Endometrium (tissue), 2 donors: ENCODE measurements at regions not wholly inside any gene's neighbourhood (a gene's known extent, or its start where the extent isn't known, plus 50 kb on each side); places are given as distances from the start of the nearest gene placed in this dataset.
"Not testable (repeated sequence)": the region's sequence is repeated elsewhere in the genome, so short reads cannot be mapped to it uniquely, and the experiment has no call there.

Source experiments
- FAIRE-seq: peaks from 2 replicates; lab custom pipeline; 2012; peaks lifted over from hg19 to GRCh38; lab: Jason Lieb, UNC
- donor health status: control.
- donor health status: control.

GRCh38 chr5:84790406-84790805 is 405.7 kb upstream of the EDIL3 start:
- no peak for FAIRE-seq

GRCh38 chr5:84783003-84783402 is 398.3 kb upstream of the EDIL3 start:
- no peak for FAIRE-seq

- FAIRE-seq, result no peak
These were observed 394.5 kb upstream of the EDIL3 start for GRCh38 chr5:84779186-84779585.

- no peak for FAIRE-seq
These were observed 379.5 kb upstream of the EDIL3 start for GRCh38 chr5:84764227-84764626.

GRCh38 chr5:84758008-84758407 is 373.3 kb upstream of the EDIL3 start:
- FAIRE-seq, result no peak

GRCh38 chr5:84752780-84753179 is 368.1 kb upstream of the EDIL3 start:
- no peak for FAIRE-seq

GRCh38 chr5:84748313-84748712 is 363.6 kb upstream of the EDIL3 start:
- no peak for FAIRE-seq

GRCh38 chr5:84746280-84746679 is 361.6 kb upstream of the EDIL3 start:
- not testable (repeated sequence) for FAIRE-seq

- no peak for FAIRE-seq
These were observed 356.4 kb upstream of the EDIL3 start for GRCh38 chr5:84741056-84741455.

- FAIRE-seq, result no peak
These were observed 344.6 kb upstream of the EDIL3 start for GRCh38 chr5:84729326-84729725.

- FAIRE-seq, result no peak
These were observed 343.0 kb upstream of the EDIL3 start for GRCh38 chr5:84727708-84728107.

- no peak for FAIRE-seq
These were observed 341.4 kb upstream of the EDIL3 start for GRCh38 chr5:84725946-84726570.

- no peak for FAIRE-seq
These were observed 340.0 kb upstream of the EDIL3 start for GRCh38 chr5:84724683-84725082.

- FAIRE-seq, result no peak
These were observed 339.5 kb upstream of the EDIL3 start for GRCh38 chr5:84724181-84724580.

GRCh38 chr5:84718377-84718776 is 333.7 kb upstream of the EDIL3 start:
- no peak for FAIRE-seq

GRCh38 chr5:84715686-84716085 is 331.0 kb upstream of the EDIL3 start:
- no peak for FAIRE-seq

GRCh38 chr5:84715091-84715490 is 330.4 kb upstream of the EDIL3 start:
- no peak for FAIRE-seq

GRCh38 chr5:84709075-84709474 is 324.4 kb upstream of the EDIL3 start:
- no peak for FAIRE-seq

GRCh38 chr5:84706678-84707641 is 322.3 kb upstream of the EDIL3 start:
- no peak for FAIRE-seq

GRCh38 chr5:84700545-84700944 is 315.9 kb upstream of the EDIL3 start:
- not testable (repeated sequence) for FAIRE-seq

GRCh38 chr5:84696651-84697050 is 312.0 kb upstream of the EDIL3 start:
- no peak for FAIRE-seq

- FAIRE-seq, result no peak
These were observed 310.6 kb upstream of the EDIL3 start for GRCh38 chr5:84695330-84695729.

GRCh38 chr5:84693256-84693655 is 308.6 kb upstream of the EDIL3 start:
- no peak for FAIRE-seq

- no peak for FAIRE-seq
These were observed 303.9 kb upstream of the EDIL3 start for GRCh38 chr5:84688566-84688965.
